WTC11 (cell line): ENCODE measurements at regions not wholly inside any gene's neighbourhood (a gene's known extent, or its start where the extent isn't known, plus 50 kb on each side); places are given as distances from the start of the nearest gene placed in this dataset.

Experiments
- ATF1 ChIP-seq: sonication (generic); formaldehyde crosslinking; IDR thresholded peaks from 2 replicates; pipeline ENCODE4 v1.8.1; 2023; ENCODE audit warnings: mild to moderate bottlenecking, moderate library complexity, missing genetic modification reagents
- ATF2 ChIP-seq: sonication (generic); formaldehyde crosslinking; IDR thresholded peaks from 2 replicates; pipeline ENCODE4 v1.8.1; 2022; ENCODE audit warnings: low read depth, missing genetic modification reagents, borderline replicate concordance
- ATF3 ChIP-seq: sonication (generic); formaldehyde crosslinking; conservative IDR thresholded peaks from 2 replicates; pipeline ENCODE4 v1.8.1; 2022; ENCODE audit warnings: mild to moderate bottlenecking, missing genetic modification reagents
- CTCF ChIP-seq: fragments of 200-600 bp; IDR thresholded peaks from 2 replicates; pipeline ENCODE4 v1.8.0; 2022; ENCODE audit warnings: antibody characterized with exemption
- MAX ChIP-seq: sonication (generic); formaldehyde crosslinking; IDR thresholded peaks from 2 replicates; pipeline ENCODE4 v1.8.0; 2022; ENCODE audit warnings: mild to moderate bottlenecking, missing genetic modification reagents
- SP1 ChIP-seq: sonication (generic); formaldehyde crosslinking; conservative IDR thresholded peaks from 2 replicates; pipeline ENCODE4 v1.8.1; 2022; ENCODE audit warnings: missing genetic modification reagents
- USF1 ChIP-seq: sonication (generic); formaldehyde crosslinking; IDR thresholded peaks from 2 replicates; pipeline ENCODE4 v1.8.0; 2022; ENCODE audit warnings: mild to moderate bottlenecking, missing genetic modification reagents
- USF2 ChIP-seq: sonication (generic); formaldehyde crosslinking; IDR thresholded peaks from 2 replicates; pipeline ENCODE4 v1.8.1; 2023; ENCODE audit warnings: mild to moderate bottlenecking, missing genetic modification reagents, moderate library complexity

GRCh38 chr5:144774197-144774596 lies 603.5 kb downstream of the KCTD16 start:
- TF ChIP-seq USF2 (CRISPR knock-in tag) (no peak), ATF1 (no peak), CTCF (no peak), ATF2 (CRISPR knock-in tag) (no peak), USF1 (CRISPR knock-in tag) (no peak), ATF3 (no peak), SP1 (CRISPR knock-in tag) (no peak), MAX (CRISPR knock-in tag) (no peak)
